22Rv1 (cell line): ENCODE measurements at regions not wholly inside any gene's neighbourhood (a gene's known extent, or its start where the extent isn't known, plus 50 kb on each side); places are given as distances from the start of the nearest gene placed in this dataset.

Experiments used
- H3K27ac ChIP-seq: fragments of 450-650 bp; 2 replicates; pipeline ENCODE4 v1.5.1; 2017
- CTCF ChIP-seq: fragments of 450-650 bp; IDR thresholded peaks from 2 replicates; pipeline ENCODE4 v1.5.1; 2017; ENCODE audit warnings: mild to moderate bottlenecking
- ZFX ChIP-seq: fragments of 450-650 bp; IDR thresholded peaks from 2 replicates; pipeline ENCODE4 v1.6.1; 2017; ENCODE audit warnings: antibody characterized with exemption, borderline replicate concordance

GRCh38 chr3:8246070-8246469 is 255.6 kb upstream of the LMCD1 start:
- TF ChIP-seq ZFX (no peak), CTCF (no peak)
- no peak overlapping the region for H3K27ac ChIP-seq

- TF ChIP-seq CTCF (no peak), ZFX (no peak)
- no peak overlapping the region for H3K27ac ChIP-seq
Observed at GRCh38 chr3:8253201-8253600, 248.4 kb upstream of the LMCD1 start.

- H3K27ac ChIP-seq, result no peak overlapping the region
- TF ChIP-seq CTCF, result no peak
Observed at GRCh38 chr3:8254489-8254888, 247.1 kb upstream of the LMCD1 start.

- TF ChIP-seq ZFX, result no peak
- TF ChIP-seq CTCF, result no peak
- no peak overlapping the region for H3K27ac ChIP-seq
Observed at GRCh38 chr3:8255725-8256124, 245.9 kb upstream of the LMCD1 start.

GRCh38 chr3:8256441-8257071 is 245.1 kb upstream of the LMCD1 start:
- no peak for TF ChIP-seq ZFX
- no peak for TF ChIP-seq CTCF
- no peak overlapping the region for H3K27ac ChIP-seq

- no peak overlapping the region for H3K27ac ChIP-seq
- TF ChIP-seq ZFX, result no peak
- TF ChIP-seq CTCF, result no peak
Observed at GRCh38 chr3:8261018-8261417, 240.6 kb upstream of the LMCD1 start.

- no peak overlapping the region for H3K27ac ChIP-seq
- TF ChIP-seq CTCF, result no peak
Observed at GRCh38 chr3:8266730-8267131, 234.9 kb upstream of the LMCD1 start.
